ENCODE measurements at regions not wholly inside any gene's neighbourhood (a gene's known extent, or its start where the extent isn't known, plus 50 kb on each side); places are given as distances from the start of the nearest gene placed in this dataset.
"Not testable (repeated sequence)": the region's sequence is repeated elsewhere in the genome, so short reads cannot be mapped to it uniquely, and the experiment has no call there.

- no peaks in the 10 kb centered on the region for H3K4me1 ChIP-seq
- 44 to 48% methylated on average over 3 of the region's 3 CpGs for WGBS, 2 donors
- no peak overlapping the region for H3K4me3 ChIP-seq
- H3K27me3 ChIP-seq, result no peaks in the 10 kb centered on the region
- intact Hi-C loops (cut with DNase I), result no loop called here
- ATAC-seq (no peak), FAIRE-seq (no peak), DNase-seq (no peak)
- H3K36me3 ChIP-seq, result no peaks in the 10 kb centered on the region
- TF ChIP-seq CTCF (IDR thresholded peaks at IDR 0.05), result no peak
- H3K9me3 ChIP-seq, result no peaks in the 10 kb centered on the region
- H3K27ac ChIP-seq, result no peak overlapping the region
These were observed 51.1 kb upstream of the SLC8A3 start for GRCh38 chr14:70239802-70240201.

- intact Hi-C loops (cut with DNase I); H3K4me1 ChIP-seq; FAIRE-seq; H3K36me3 ChIP-seq; ATAC-seq; H3K27ac ChIP-seq; H3K27me3 ChIP-seq; DNase-seq; H3K4me3 ChIP-seq; H3K9me3 ChIP-seq: not testable (repeated sequence)
- WGBS, 2 donors, result 33 to 45% methylated on average over 1 of the region's 1 CpG
These were observed 49.9 kb upstream of the SLC8A3 start for GRCh38 chr14:70238635-70239034.

Measured in pancreas (tissue), 10 donors.